ENCODE measurements at regions not wholly inside any gene's neighbourhood (a gene's known extent, or its start where the extent isn't known, plus 50 kb on each side); places are given as distances from the start of the nearest gene placed in this dataset.

DNA sequence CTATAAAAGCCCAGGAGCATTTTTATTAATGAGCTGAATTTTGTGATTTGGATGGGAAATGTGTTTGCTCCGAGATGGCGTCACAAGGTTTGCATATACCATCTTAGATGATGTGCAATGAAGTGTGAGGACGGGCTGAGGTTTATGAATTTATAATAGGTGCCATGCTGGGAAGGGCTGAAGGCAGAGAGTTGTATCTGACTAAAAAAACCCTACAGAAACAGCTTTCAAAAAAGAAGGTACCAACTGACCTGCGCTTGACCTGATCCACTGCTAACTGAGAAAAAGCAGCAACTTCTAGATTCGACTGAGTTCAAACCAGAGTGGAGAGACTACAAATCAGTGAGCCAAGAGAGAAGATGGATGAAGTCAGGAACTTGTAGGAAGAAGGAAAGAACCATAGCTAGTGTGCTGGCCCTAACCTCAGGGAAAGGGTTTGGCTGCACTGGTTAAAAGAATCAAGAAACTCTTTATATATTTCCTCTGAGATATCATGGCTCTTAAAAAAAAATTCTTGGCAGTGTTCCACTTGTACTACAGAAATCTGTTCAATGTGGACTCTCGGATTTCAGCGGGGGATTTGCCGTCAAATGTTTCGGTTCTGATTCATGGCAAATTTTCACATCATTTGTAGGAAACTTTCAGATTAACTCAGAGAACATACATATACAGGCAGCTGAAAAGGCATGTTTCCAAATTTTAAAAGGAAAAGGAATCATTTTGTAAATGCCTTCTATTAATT, 56.5 kb upstream of the HDGFL1 start:
- Histone ChIP-seq H3K27ac (no peak overlapping the region), H3K9me3 (ENCODE audit: low read depth) (no peaks in the 10 kb centered on the region), H3K4me1 (ENCODE audit: insufficient read depth) (no peaks in the 10 kb centered on the region), H3K9ac (no peak overlapping the region), H3K4me2 (ENCODE audit: unreplicated experiment) (no peak overlapping the region), H2AFZ (no peak overlapping the region), H4K20me1 (ENCODE audit: insufficient read depth) (no peaks in the 10 kb centered on the region), H3K4me3 (no peak overlapping the region), H3K27me3 (replicated peaks; ENCODE audit: insufficient read depth) (no peaks in the 10 kb centered on the region), H3K36me3 (ENCODE audit: low read depth) (no peaks in the 10 kb centered on the region), H3K9me2 (ENCODE audit: insufficient read depth) (no peaks in the 10 kb centered on the region), H3K79me2 (ENCODE audit: insufficient read depth) (no peaks in the 10 kb centered on the region), H3F3A (ENCODE audit: insufficient read depth) (no peaks in the 10 kb centered on the region)
- DNase-seq, result no peak
- no peak for TF ChIP-seq EZH2 (IDR thresholded peaks at IDR 0.05; ENCODE audit: insufficient read depth, poor library complexity, severe bottlenecking)
- no peak for TF ChIP-seq EZH2phosphoT487 (IDR thresholded peaks at IDR 0.05; ENCODE audit: insufficient read depth, low read depth)
- in situ Hi-C loops (cut with MboI), result no loop called here
- 53 to 55% methylated on average over 9 of the region's 9 CpGs for WGBS, 2 experiments (ENCODE audit: low coverage in 1 of 2, low lambda C conversion rate in 2 of 2, missing lambda C conversion rate in 2 of 2)

DNA sequence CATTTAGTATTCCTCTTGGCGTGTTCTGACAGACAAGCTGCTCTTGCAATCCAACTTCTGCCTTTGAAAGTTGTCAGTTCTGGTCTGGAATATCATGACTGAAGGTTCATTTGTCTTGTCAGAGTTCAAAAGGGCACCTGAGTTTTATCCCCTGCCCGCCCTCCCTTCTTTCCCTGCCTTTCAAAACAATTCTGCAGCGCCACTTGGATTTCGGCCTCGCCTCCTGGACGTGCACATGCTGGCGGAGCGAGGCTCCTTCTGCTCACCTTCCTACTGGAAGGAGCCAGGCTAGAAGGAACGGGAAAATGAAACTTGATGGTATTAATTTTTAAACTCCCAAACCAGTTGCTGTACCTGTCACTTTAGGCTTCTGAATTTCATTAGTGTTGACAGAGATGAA, 55.7 kb upstream of the HDGFL1 start:
- no peak for DNase-seq
- TF ChIP-seq EZH2 (IDR thresholded peaks at IDR 0.05; ENCODE audit: insufficient read depth, poor library complexity, severe bottlenecking), result no peak
- no peak for TF ChIP-seq EZH2phosphoT487 (IDR thresholded peaks at IDR 0.05; ENCODE audit: insufficient read depth, low read depth)
- no peaks in the 10 kb centered on the region for H3K79me2 ChIP-seq (ENCODE audit: insufficient read depth)
- H3K27me3 ChIP-seq (replicated peaks; ENCODE audit: insufficient read depth), result no peaks in the 10 kb centered on the region
- H3K9me3 ChIP-seq (ENCODE audit: low read depth), result no peaks in the 10 kb centered on the region
- H3K9me2 ChIP-seq (ENCODE audit: insufficient read depth), result no peaks in the 10 kb centered on the region
- H3F3A ChIP-seq (ENCODE audit: insufficient read depth), result no peaks in the 10 kb centered on the region
- H3K4me1 ChIP-seq (ENCODE audit: insufficient read depth), result no peaks in the 10 kb centered on the region
- no peak overlapping the region for H3K4me2 ChIP-seq (ENCODE audit: unreplicated experiment)
- 72 to 76% methylated on average over 9 of the region's 9 CpGs for WGBS, 2 experiments (ENCODE audit: low coverage in 1 of 2, low lambda C conversion rate in 2 of 2, missing lambda C conversion rate in 2 of 2)
- no peaks in the 10 kb centered on the region for H4K20me1 ChIP-seq (ENCODE audit: insufficient read depth)
- no peak overlapping the region for H3K4me3 ChIP-seq
- H3K27ac ChIP-seq, result no peak overlapping the region
- in situ Hi-C loops (cut with MboI), result no loop called here
- no peak overlapping the region for H3K9ac ChIP-seq
- no peak overlapping the region for H2AFZ ChIP-seq
- no peaks in the 10 kb centered on the region for H3K36me3 ChIP-seq (ENCODE audit: low read depth)

DNA sequence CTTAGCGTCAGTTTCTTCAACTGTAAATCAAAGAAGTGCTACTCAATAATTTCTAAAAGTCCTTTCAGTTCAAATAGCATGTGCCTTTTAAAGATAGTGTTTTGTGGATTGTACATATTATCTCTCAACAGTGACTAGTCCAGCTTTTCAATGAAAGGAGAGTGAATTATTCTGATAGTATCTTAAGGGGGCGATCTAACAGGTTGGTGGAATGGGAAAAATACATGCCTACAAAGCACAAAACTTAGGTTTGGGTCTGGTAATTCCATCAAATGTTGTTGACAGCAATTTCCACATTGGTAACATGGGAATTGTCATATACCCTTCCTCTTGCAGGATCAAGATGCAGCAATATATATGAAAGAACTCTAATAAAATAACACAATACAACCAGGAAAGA, 50.1 kb upstream of the HDGFL1 start:
- no peaks in the 10 kb centered on the region for H3K27me3 ChIP-seq (replicated peaks; ENCODE audit: insufficient read depth)
- H3K27ac ChIP-seq, result no peak overlapping the region
- 35 to 36% methylated on average over 2 of the region's 2 CpGs for WGBS, 2 experiments (ENCODE audit: low coverage in 1 of 2, low lambda C conversion rate in 2 of 2, missing lambda C conversion rate in 2 of 2)
- H3K9me3 ChIP-seq (ENCODE audit: low read depth), result no peaks in the 10 kb centered on the region
- no peak overlapping the region for H3K4me3 ChIP-seq
- no peaks in the 10 kb centered on the region for H4K20me1 ChIP-seq (ENCODE audit: insufficient read depth)
- H3K79me2 ChIP-seq (ENCODE audit: insufficient read depth), result no peaks in the 10 kb centered on the region
- TF ChIP-seq EZH2phosphoT487 (IDR thresholded peaks at IDR 0.05; ENCODE audit: insufficient read depth, low read depth) (no peak), EZH2 (IDR thresholded peaks at IDR 0.05; ENCODE audit: insufficient read depth, poor library complexity, severe bottlenecking) (no peak)
- no peak overlapping the region for H3K4me2 ChIP-seq (ENCODE audit: unreplicated experiment)
- H3K9me2 ChIP-seq (ENCODE audit: insufficient read depth), result no peaks in the 10 kb centered on the region
- no peak overlapping the region for H2AFZ ChIP-seq
- no peaks in the 10 kb centered on the region for H3K4me1 ChIP-seq (ENCODE audit: insufficient read depth)
- no peak for DNase-seq
- no peaks in the 10 kb centered on the region for H3F3A ChIP-seq (ENCODE audit: insufficient read depth)
- H3K9ac ChIP-seq, result no peak overlapping the region
- in situ Hi-C loops (cut with MboI), result no loop called here
- no peaks in the 10 kb centered on the region for H3K36me3 ChIP-seq (ENCODE audit: low read depth)

Measured in GM23248 (cell line).